Prostate gland (tissue), 2 donors: ENCODE measurements at regions not wholly inside any gene's neighbourhood (a gene's known extent, or its start where the extent isn't known, plus 50 kb on each side); places are given as distances from the start of the nearest gene placed in this dataset.

Experiments used
- POLR2AphosphoS5 ChIP-seq: sonication (generic); formaldehyde crosslinking; IDR thresholded peaks from one replicate; pipeline ENCODE4 v1.6.1; 2017; ENCODE audit warnings: antibody characterized with exemption
- TF ChIP-seq, protein P1 (sequence below), 4 experiments: fragments of 200-600 bp in 2 of 4; fragments of 450-650 bp in 2 of 4; sonication (generic) in 2 of 4; IDR thresholded peaks; 1 replicate in 3 of 4; 2 replicates in 1 of 4; pipeline ENCODE4 v1.5.1; 2016 to 2019; ENCODE audit warnings: antibody characterized with exemption in 4 of 4, mild to moderate bottlenecking in 2 of 4, moderate library complexity in 2 of 4

DNA sequence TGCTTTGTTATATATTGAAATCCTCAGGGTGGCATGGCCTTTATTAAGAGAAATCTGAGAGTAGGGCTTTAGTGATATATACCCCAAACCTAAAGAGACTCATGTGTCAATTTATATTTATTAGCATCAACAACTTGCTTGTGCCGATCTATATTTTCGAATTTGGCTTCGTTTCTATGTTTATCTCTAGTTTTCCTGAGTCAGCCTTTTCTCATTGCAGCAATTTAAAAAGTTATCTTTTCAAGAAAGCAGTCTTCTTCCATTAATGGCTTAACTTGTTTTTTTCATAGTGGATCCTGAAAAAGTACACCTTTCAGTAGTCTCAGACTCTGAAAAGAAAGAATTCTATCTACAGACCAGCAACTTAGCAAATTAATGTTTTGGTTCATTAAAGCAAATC, 99.9 kb upstream of the KCNN2 start:
- TF ChIP-seq, protein P1, sequence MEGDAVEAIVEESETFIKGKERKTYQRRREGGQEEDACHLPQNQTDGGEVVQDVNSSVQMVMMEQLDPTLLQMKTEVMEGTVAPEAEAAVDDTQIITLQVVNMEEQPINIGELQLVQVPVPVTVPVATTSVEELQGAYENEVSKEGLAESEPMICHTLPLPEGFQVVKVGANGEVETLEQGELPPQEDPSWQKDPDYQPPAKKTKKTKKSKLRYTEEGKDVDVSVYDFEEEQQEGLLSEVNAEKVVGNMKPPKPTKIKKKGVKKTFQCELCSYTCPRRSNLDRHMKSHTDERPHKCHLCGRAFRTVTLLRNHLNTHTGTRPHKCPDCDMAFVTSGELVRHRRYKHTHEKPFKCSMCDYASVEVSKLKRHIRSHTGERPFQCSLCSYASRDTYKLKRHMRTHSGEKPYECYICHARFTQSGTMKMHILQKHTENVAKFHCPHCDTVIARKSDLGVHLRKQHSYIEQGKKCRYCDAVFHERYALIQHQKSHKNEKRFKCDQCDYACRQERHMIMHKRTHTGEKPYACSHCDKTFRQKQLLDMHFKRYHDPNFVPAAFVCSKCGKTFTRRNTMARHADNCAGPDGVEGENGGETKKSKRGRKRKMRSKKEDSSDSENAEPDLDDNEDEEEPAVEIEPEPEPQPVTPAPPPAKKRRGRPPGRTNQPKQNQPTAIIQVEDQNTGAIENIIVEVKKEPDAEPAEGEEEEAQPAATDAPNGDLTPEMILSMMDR (IDR thresholded peaks at IDR 0.05): no peak
- no peak for TF ChIP-seq POLR2AphosphoS5
